ENCODE measurements at regions not wholly inside any gene's neighbourhood (a gene's known extent, or its start where the extent isn't known, plus 50 kb on each side); places are given as distances from the start of the nearest gene placed in this dataset.

- dilution Hi-C loops (cut with HindIII; ENCODE audit: low sequenced_read_pairs, unreplicated experiment) (no loop called here), in situ Hi-C loops (cut with MboI; ENCODE audit: low sequenced_read_pairs) (no loop called here), intact Hi-C loops (cut with micrococcal nuclease) (no loop called here)
- H3K4ac ChIP-seq (ENCODE audit: low read depth, low read length) = no peak overlapping the region
- H3K27me3 ChIP-seq (ENCODE audit: control insufficient read depth, insufficient read depth, low read length) = no peaks in the 10 kb centered on the region
- no peak overlapping the region for H3K14ac ChIP-seq (replicated peaks; ENCODE audit: low read depth, low read length)
- no peak overlapping the region for H3K4me2 ChIP-seq (ENCODE audit: low read depth, low read length)
- H4K8ac ChIP-seq (ENCODE audit: low read depth in 2 of 2, low read length in 2 of 2) = no peak overlapping the region
- TF ChIP-seq USF2 (IDR thresholded peaks at IDR 0.05; ENCODE audit: low read depth, low read length) = no peak
- TF ChIP-seq NFE2L2 (IDR thresholded peaks at IDR 0.05; ENCODE audit: low read depth, low read length) = no peak
- TF ChIP-seq RFX5 (IDR thresholded peaks at IDR 0.05; ENCODE audit: low read depth, low read length) = no peak
- TF ChIP-seq CTCF (conservative IDR thresholded peaks at IDR 0.05; ENCODE audit: low read depth, low read length) = no peak
- no peak for TF ChIP-seq MXI1 (IDR thresholded peaks at IDR 0.05; ENCODE audit: borderline replicate concordance, low read depth, low read length)
- TF ChIP-seq BHLHE40 (IDR thresholded peaks at IDR 0.05; ENCODE audit: low read depth, low read length) = no peak
- no peak for TF ChIP-seq ELK1 (IDR thresholded peaks at IDR 0.05; ENCODE audit: borderline replicate concordance, low read depth, low read length)
- no peak for TF ChIP-seq MAZ (IDR thresholded peaks at IDR 0.05; ENCODE audit: borderline replicate concordance, low read depth, low read length)
- no peak for TF ChIP-seq MAFK (IDR thresholded peaks at IDR 0.05; ENCODE audit: low read depth, low read length)
- TF ChIP-seq CHD1 (IDR thresholded peaks at IDR 0.05; ENCODE audit: low read depth, low read length) = no peak
- no peak for TF ChIP-seq FOS (IDR thresholded peaks at IDR 0.05; ENCODE audit: low read depth, low read length)
- no peak for TF ChIP-seq RAD21 (IDR thresholded peaks at IDR 0.05; ENCODE audit: low read length)
- TF ChIP-seq POLR2A (IDR thresholded peaks at IDR 0.05; ENCODE audit: low read depth, low read length) = no peak
- no peak for TF ChIP-seq SMC3 (IDR thresholded peaks at IDR 0.05; ENCODE audit: low read depth, low read length)
- TF ChIP-seq CEBPB (IDR thresholded peaks at IDR 0.05; ENCODE audit: low read depth, low read length) = no peak
- H2AFZ ChIP-seq (replicated peaks; ENCODE audit: low read length, poor library complexity) = no peak overlapping the region
- ChIA-PET POLR2A (ENCODE audit: unreplicated experiment) (no interaction called here), CTCF (no interaction called here)
- no peak overlapping the region for H2AK9ac ChIP-seq (replicated peaks; ENCODE audit: low read depth, low read length, poor library complexity)
- no peak overlapping the region for H4K91ac ChIP-seq (ENCODE audit: insufficient read depth, low read depth, low read length)
- no peak overlapping the region for H2BK5ac ChIP-seq (ENCODE audit: low read depth, low read length, poor library complexity, severe bottlenecking)
- H3K9me1 ChIP-seq (ENCODE audit: insufficient read depth, low read length) = 0 out of 2 replicates have a peak, but pooled peaks cover 2% of the 10 kb centered on the region
- H2BK120ac ChIP-seq (ENCODE audit: low read depth, low read length) = no peak overlapping the region
- H4K5ac ChIP-seq (ENCODE audit: low read depth, low read length) = no peak overlapping the region
- no peak overlapping the region for H2BK20ac ChIP-seq (ENCODE audit: low read depth, low read length)
- ATAC-seq (ENCODE audit: low read depth) = no peak
- H3K79me1 ChIP-seq (ENCODE audit: low read depth in 1 of 2, low read length in 2 of 2) = no peaks in the 10 kb centered on the region
- no TSS peak for BruUV-seq (replicated peaks)
- no peak overlapping the region for H2AK5ac ChIP-seq (ENCODE audit: low read depth, low read length)
- no peak overlapping the region for H2BK15ac ChIP-seq (ENCODE audit: low read depth, low read length)
- whole genome bisulfite sequencing, 2 experiments (ENCODE audit: extremely low coverage in 2 of 2, insufficient read length in 1 of 2) = no CpG with 5 or more reads among the region's 19 CpGs
- peaks cover 4% of the 10 kb centered on the region; the same call in 1 of the 2 replicates for H3K4me1 ChIP-seq (ENCODE audit: control insufficient read depth, insufficient read depth, low read length)
- H3K36me3 ChIP-seq (ENCODE audit: control insufficient read depth, insufficient read depth, low read length) = no peaks in the 10 kb centered on the region
- no peak overlapping the region for H3K56ac ChIP-seq (ENCODE audit: extremely low read depth, insufficient read depth, low read length)
- H3K4me3 ChIP-seq (ENCODE audit: insufficient read depth, low read depth, low read length) = no peak overlapping the region
- DNase-seq = no peak
- H3K9me3 ChIP-seq (ENCODE audit: control insufficient read depth, insufficient read depth, low read length) = no peaks in the 10 kb centered on the region
- no peak overlapping the region for H3K18ac ChIP-seq (ENCODE audit: low read depth, low read length)
- no peak overlapping the region for H3K9ac ChIP-seq (ENCODE audit: low read depth, low read length)
- no peak overlapping the region for H3K23ac ChIP-seq (ENCODE audit: low read depth, low read length)
- H3K27ac ChIP-seq (ENCODE audit: insufficient read depth, low read length) = no peak overlapping the region
- H4K20me1 ChIP-seq (ENCODE audit: insufficient read depth, low read length) = no peaks in the 10 kb centered on the region
These were observed 52.0 kb upstream of the POFUT2 start for GRCh38 chr21:45339421-45340402.

Data from IMR-90 (cell line).